HG02885 (cell line): ENCODE measurements at regions not wholly inside any gene's neighbourhood (a gene's known extent, or its start where the extent isn't known, plus 50 kb on each side); places are given as distances from the start of the nearest gene placed in this dataset.

Experiments used
- ATAC-seq: cut with Tn5 transposase; IDR thresholded peaks from one replicate; pipeline ENCODE4 v1.9.1; 2021; ENCODE audit warnings: mild to moderate bottlenecking; ENCODE audit not compliant: unreplicated experiment, poor library complexity

- no peak for ATAC-seq
Observed at GRCh38 chr10:128220021-128220420, 93.8 kb upstream of the MKI67 start.

- ATAC-seq: no peak
Observed at GRCh38 chr10:128221117-128221516, 94.9 kb upstream of the MKI67 start.

GRCh38 chr10:128221807-128222206 lies 95.6 kb upstream of the MKI67 start:
- no peak for ATAC-seq

GRCh38 chr10:128222332-128222849 lies 96.2 kb upstream of the MKI67 start:
- no peak for ATAC-seq

GRCh38 chr10:128230401-128230800 lies 104.2 kb upstream of the MKI67 start:
- no peak for ATAC-seq

- ATAC-seq: no peak
Observed at GRCh38 chr10:128233422-128233821, 107.2 kb upstream of the MKI67 start.

- no peak for ATAC-seq
Observed at GRCh38 chr10:128237710-128238109, 111.5 kb upstream of the MKI67 start.

GRCh38 chr10:128241023-128241422 lies 114.8 kb upstream of the MKI67 start:
- no peak for ATAC-seq

- ATAC-seq: no peak
Observed at GRCh38 chr10:128242641-128243040, 116.4 kb upstream of the MKI67 start.

GRCh38 chr10:128245026-128245425 lies 118.8 kb upstream of the MKI67 start:
- ATAC-seq: no peak

GRCh38 chr10:128247576-128247975 lies 121.4 kb upstream of the MKI67 start:
- ATAC-seq: no peak

GRCh38 chr10:128254476-128254875 lies 128.3 kb upstream of the MKI67 start:
- ATAC-seq: no peak

- ATAC-seq: no peak
Observed at GRCh38 chr10:128257428-128257827, 131.2 kb upstream of the MKI67 start.

GRCh38 chr10:128258421-128258976 lies 132.3 kb upstream of the MKI67 start:
- ATAC-seq: no peak

GRCh38 chr10:128263891-128264688 lies 137.9 kb upstream of the MKI67 start:
- ATAC-seq: no peak

- ATAC-seq: no peak
Observed at GRCh38 chr10:128265596-128265995, 139.4 kb upstream of the MKI67 start.

- no peak for ATAC-seq
Observed at GRCh38 chr10:128267581-128267980, 141.4 kb upstream of the MKI67 start.

GRCh38 chr10:128268015-128268722 lies 141.9 kb upstream of the MKI67 start:
- ATAC-seq: no peak

- ATAC-seq: no peak
Observed at GRCh38 chr10:128274938-128275337, 148.7 kb upstream of the MKI67 start.

GRCh38 chr10:128275388-128276177 lies 149.4 kb upstream of the MKI67 start:
- no peak for ATAC-seq
